ENCODE measurements at regions not wholly inside any gene's neighbourhood (a gene's known extent, or its start where the extent isn't known, plus 50 kb on each side); places are given as distances from the start of the nearest gene placed in this dataset.
"Not testable (repeated sequence)": the region's sequence is repeated elsewhere in the genome, so short reads cannot be mapped to it uniquely, and the experiment has no call there.

DNA sequence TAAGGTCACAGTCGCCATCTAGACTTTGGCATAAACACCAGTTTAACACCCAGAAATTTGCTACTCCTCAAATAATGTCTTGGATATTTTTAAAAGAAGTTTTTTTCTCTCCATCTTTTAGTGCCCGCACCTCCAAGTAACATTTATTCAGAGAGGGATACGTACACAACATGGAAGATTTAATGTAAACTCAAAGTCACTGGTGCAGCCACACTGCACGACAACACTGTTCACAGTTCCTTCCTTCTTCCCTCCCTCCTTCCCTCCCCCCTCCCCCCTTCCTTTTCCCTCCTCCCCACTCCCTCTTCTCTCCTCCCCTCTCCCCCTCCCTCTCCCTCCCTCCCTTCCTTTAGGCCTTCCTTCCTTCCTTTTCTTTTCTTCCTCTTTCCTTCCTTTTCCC lies 56.5 kb downstream of the NPPC start:
- Histone ChIP-seq H2AFZ (no peak overlapping the region), H3K4me3 (no peak overlapping the region), H3K9me2 (ENCODE audit: insufficient read depth) (no peaks in the 10 kb centered on the region), H3K27ac (no peak overlapping the region), H3F3A (ENCODE audit: insufficient read depth, low read depth) (no peaks in the 10 kb centered on the region), H3K9me3 (ENCODE audit: insufficient read depth, low read depth) (0 out of 2 replicates have a peak, but pooled peaks cover 3% of the 10 kb centered on the region), H3K4me1 (replicated peaks; ENCODE audit: insufficient read depth) (0 out of 2 replicates have a peak, but pooled peaks cover under 1% of the 10 kb centered on the region), H3K4me2 (no peak overlapping the region), H4K20me1 (ENCODE audit: insufficient read depth) (no peaks in the 10 kb centered on the region), H3K36me3 (ENCODE audit: low read depth) (no peaks in the 10 kb centered on the region), H3K27me3 (ENCODE audit: insufficient read depth, low read depth) (no peaks in the 10 kb centered on the region; the same call in 1 of the 2 replicates), H3K79me2 (ENCODE audit: low read depth) (no peaks in the 10 kb centered on the region)
- ChIA-PET POLR2A (ENCODE audit: unreplicated experiment) (no interaction called here), CTCF (no interaction called here)
- TF ChIP-seq, protein P1, sequence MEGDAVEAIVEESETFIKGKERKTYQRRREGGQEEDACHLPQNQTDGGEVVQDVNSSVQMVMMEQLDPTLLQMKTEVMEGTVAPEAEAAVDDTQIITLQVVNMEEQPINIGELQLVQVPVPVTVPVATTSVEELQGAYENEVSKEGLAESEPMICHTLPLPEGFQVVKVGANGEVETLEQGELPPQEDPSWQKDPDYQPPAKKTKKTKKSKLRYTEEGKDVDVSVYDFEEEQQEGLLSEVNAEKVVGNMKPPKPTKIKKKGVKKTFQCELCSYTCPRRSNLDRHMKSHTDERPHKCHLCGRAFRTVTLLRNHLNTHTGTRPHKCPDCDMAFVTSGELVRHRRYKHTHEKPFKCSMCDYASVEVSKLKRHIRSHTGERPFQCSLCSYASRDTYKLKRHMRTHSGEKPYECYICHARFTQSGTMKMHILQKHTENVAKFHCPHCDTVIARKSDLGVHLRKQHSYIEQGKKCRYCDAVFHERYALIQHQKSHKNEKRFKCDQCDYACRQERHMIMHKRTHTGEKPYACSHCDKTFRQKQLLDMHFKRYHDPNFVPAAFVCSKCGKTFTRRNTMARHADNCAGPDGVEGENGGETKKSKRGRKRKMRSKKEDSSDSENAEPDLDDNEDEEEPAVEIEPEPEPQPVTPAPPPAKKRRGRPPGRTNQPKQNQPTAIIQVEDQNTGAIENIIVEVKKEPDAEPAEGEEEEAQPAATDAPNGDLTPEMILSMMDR (conservative IDR thresholded peaks at IDR 0.05) = no peak
- TF ChIP-seq EZH2 (IDR thresholded peaks at IDR 0.05; ENCODE audit: low read depth) = no peak
- intact Hi-C loops (cut with micrococcal nuclease; ENCODE audit: unreplicated experiment) = no loop called here
- BruUV-seq (replicated peaks) = no TSS peak
- DNase-seq = no peak

DNA sequence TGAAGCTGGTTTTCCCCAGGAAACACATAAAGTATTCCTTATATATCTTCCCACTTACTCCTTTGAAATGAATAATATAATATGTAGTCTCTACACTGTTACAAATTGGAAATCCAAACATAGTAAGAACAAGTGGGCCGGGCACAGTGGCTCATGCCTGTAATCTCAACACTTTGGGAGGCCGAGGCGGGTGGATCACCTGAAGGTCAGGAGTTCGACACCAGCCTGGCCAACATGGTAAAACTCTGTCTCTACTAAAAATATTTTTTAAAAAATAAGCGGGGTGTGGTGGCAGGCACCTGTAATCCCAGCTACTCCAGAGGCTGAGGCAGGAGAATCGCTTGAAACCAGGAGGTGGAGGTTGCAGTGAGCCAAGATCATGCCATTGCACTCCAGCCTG lies 57.2 kb downstream of the NPPC start:
- H2AFZ ChIP-seq; H3K27ac ChIP-seq; H3K9me3 ChIP-seq (ENCODE audit: insufficient read depth, low read depth); H3K27me3 ChIP-seq (ENCODE audit: insufficient read depth, low read depth); H3F3A ChIP-seq (ENCODE audit: insufficient read depth, low read depth); H3K4me2 ChIP-seq; H3K4me3 ChIP-seq; H4K20me1 ChIP-seq (ENCODE audit: insufficient read depth); H3K36me3 ChIP-seq (ENCODE audit: low read depth); POLR2A ChIA-PET (ENCODE audit: unreplicated experiment); H3K9me2 ChIP-seq (ENCODE audit: insufficient read depth); H3K79me2 ChIP-seq (ENCODE audit: low read depth); CTCF ChIA-PET; BruUV-seq (replicated peaks); intact Hi-C loops (cut with micrococcal nuclease; ENCODE audit: unreplicated experiment); DNase-seq; H3K4me1 ChIP-seq (replicated peaks; ENCODE audit: insufficient read depth): not testable (repeated sequence)

DNA sequence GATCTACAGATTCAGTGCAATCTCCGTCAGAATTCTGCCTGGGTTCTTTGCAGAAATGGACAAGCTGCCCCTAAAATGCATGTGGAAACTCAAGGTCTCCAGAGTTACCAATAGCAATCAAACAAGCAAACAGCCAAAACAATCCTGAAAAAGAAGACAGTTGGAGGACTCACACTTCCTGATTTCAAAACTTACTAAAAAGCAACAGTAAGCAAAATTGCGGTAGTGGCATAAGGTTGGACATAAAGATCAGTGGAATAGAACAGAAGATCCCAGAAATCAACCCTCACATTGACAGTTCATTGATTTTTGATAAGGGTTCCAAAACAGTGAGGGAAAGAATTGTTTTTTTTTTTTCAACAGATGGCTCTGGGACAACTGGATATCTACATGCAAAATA lies 59.7 kb downstream of the NPPC start:
- CTCF ChIA-PET = no interaction called here

More for the DNA sequence above, 59.7 kb downstream of the NPPC start:
- no peak overlapping the region for H3K27ac ChIP-seq
- no peaks in the 10 kb centered on the region for H4K20me1 ChIP-seq (ENCODE audit: insufficient read depth)
- H3K4me3 ChIP-seq = no peak overlapping the region
- no peaks in the 10 kb centered on the region for H3K79me2 ChIP-seq (ENCODE audit: low read depth)
- no peaks in the 10 kb centered on the region for H3F3A ChIP-seq (ENCODE audit: insufficient read depth, low read depth)
- no peaks in the 10 kb centered on the region for H3K9me2 ChIP-seq (ENCODE audit: insufficient read depth)
- H3K36me3 ChIP-seq (ENCODE audit: low read depth) = no peaks in the 10 kb centered on the region
- 0 out of 2 replicates have a peak, but pooled peaks cover 6% of the 10 kb centered on the region for H3K9me3 ChIP-seq (ENCODE audit: insufficient read depth, low read depth)
- H2AFZ ChIP-seq = no peak overlapping the region
- DNase-seq = no peak
- intact Hi-C loops (cut with micrococcal nuclease; ENCODE audit: unreplicated experiment) = no loop called here
- H3K27me3 ChIP-seq (ENCODE audit: insufficient read depth, low read depth) = no peaks in the 10 kb centered on the region; the same call in 1 of the 2 replicates
- H3K4me1 ChIP-seq (replicated peaks; ENCODE audit: insufficient read depth) = no peaks in the 10 kb centered on the region
- TF ChIP-seq, protein P1 (conservative IDR thresholded peaks at IDR 0.05) = no peak
- TF ChIP-seq EZH2 (IDR thresholded peaks at IDR 0.05; ENCODE audit: low read depth) = no peak
- H3K4me2 ChIP-seq = no peak overlapping the region
- POLR2A ChIA-PET (ENCODE audit: unreplicated experiment) = interaction anchor here (0.7 kb wide), 1 partner anchor 519 kb away, joined by 15 read pairs; no protein-coding TSS in a partner anchor
- BruUV-seq (replicated peaks) = no TSS peak
